ENCODE measurements at regions not wholly inside any gene's neighbourhood (a gene's known extent, or its start where the extent isn't known, plus 50 kb on each side); places are given as distances from the start of the nearest gene placed in this dataset.

GRCh38 chr3:184485241-184485640 is 76.3 kb upstream of the EPHB3 start:
- H3K4me1 Mint-ChIP-seq (ENCODE audit: low read depth) = no peaks in the 10 kb centered on the region
- H3K27me3 Mint-ChIP-seq (ENCODE audit: low read depth) = peaks cover 65% of the 10 kb centered on the region
- H3K9me3 Mint-ChIP-seq (ENCODE audit: low read depth) = no peaks in the 10 kb centered on the region
- H3K27ac Mint-ChIP-seq (ENCODE audit: unreplicated experiment) = no peak overlapping the region
- TF ChIP-seq CTCF (IDR thresholded peaks at IDR 0.05) = no peak
- H3K36me3 Mint-ChIP-seq (ENCODE audit: low read depth) = no peaks in the 10 kb centered on the region
- no peak for DNase-seq (ENCODE audit: low spot score)
- no peak overlapping the region for H3K4me3 Mint-ChIP-seq (ENCODE audit: unreplicated experiment)

- Mint-ChIP-seq H3K36me3 (ENCODE audit: low read depth) (no peaks in the 10 kb centered on the region), H3K27me3 (ENCODE audit: low read depth) (peaks cover 65% of the 10 kb centered on the region), H3K27ac (ENCODE audit: unreplicated experiment) (no peak overlapping the region), H3K4me1 (ENCODE audit: low read depth) (no peaks in the 10 kb centered on the region), H3K9me3 (ENCODE audit: low read depth) (no peaks in the 10 kb centered on the region), H3K4me3 (ENCODE audit: unreplicated experiment) (no peak overlapping the region)
- no peak for TF ChIP-seq CTCF (IDR thresholded peaks at IDR 0.05)
- DNase-seq (ENCODE audit: low spot score) = no peak
These were observed 75.7 kb upstream of the EPHB3 start for GRCh38 chr3:184485906-184486305.

GRCh38 chr3:184486614-184487013 is 75.0 kb upstream of the EPHB3 start:
- H3K4me3 Mint-ChIP-seq (ENCODE audit: unreplicated experiment) = no peak overlapping the region
- H3K4me1 Mint-ChIP-seq (ENCODE audit: low read depth) = no peaks in the 10 kb centered on the region
- H3K36me3 Mint-ChIP-seq (ENCODE audit: low read depth) = no peaks in the 10 kb centered on the region
- peaks cover 61% of the 10 kb centered on the region for H3K27me3 Mint-ChIP-seq (ENCODE audit: low read depth)
- no peak for DNase-seq (ENCODE audit: low spot score)
- H3K27ac Mint-ChIP-seq (ENCODE audit: unreplicated experiment) = no peak overlapping the region
- no peak for TF ChIP-seq CTCF (IDR thresholded peaks at IDR 0.05)
- no peaks in the 10 kb centered on the region for H3K9me3 Mint-ChIP-seq (ENCODE audit: low read depth)

- no peak overlapping the region for H3K27ac Mint-ChIP-seq (ENCODE audit: unreplicated experiment)
- H3K36me3 Mint-ChIP-seq (ENCODE audit: low read depth) = peaks cover 3% of the 10 kb centered on the region
- H3K27me3 Mint-ChIP-seq (ENCODE audit: low read depth) = peaks cover 63% of the 10 kb centered on the region
- TF ChIP-seq CTCF (IDR thresholded peaks at IDR 0.05) = no peak
- no peak for DNase-seq (ENCODE audit: low spot score)
- no peaks in the 10 kb centered on the region for H3K9me3 Mint-ChIP-seq (ENCODE audit: low read depth)
- H3K4me1 Mint-ChIP-seq (ENCODE audit: low read depth) = no peaks in the 10 kb centered on the region
- no peak overlapping the region for H3K4me3 Mint-ChIP-seq (ENCODE audit: unreplicated experiment)
These were observed 73.0 kb upstream of the EPHB3 start for GRCh38 chr3:184488577-184488976.

- H3K36me3 Mint-ChIP-seq (ENCODE audit: low read depth) = peaks cover 3% of the 10 kb centered on the region
- no peak overlapping the region for H3K4me3 Mint-ChIP-seq (ENCODE audit: unreplicated experiment)
- TF ChIP-seq CTCF (IDR thresholded peaks at IDR 0.05) = no peak
- H3K4me1 Mint-ChIP-seq (ENCODE audit: low read depth) = no peaks in the 10 kb centered on the region
- H3K27me3 Mint-ChIP-seq (ENCODE audit: low read depth) = peaks cover 71% of the 10 kb centered on the region
- H3K9me3 Mint-ChIP-seq (ENCODE audit: low read depth) = no peaks in the 10 kb centered on the region
- no peak for DNase-seq (ENCODE audit: low spot score)
- H3K27ac Mint-ChIP-seq (ENCODE audit: unreplicated experiment) = no peak overlapping the region
These were observed 72.2 kb upstream of the EPHB3 start for GRCh38 chr3:184489268-184489841.

Measured in chondrocyte (in vitro differentiated cells).